GM23338 (cell line): ENCODE measurements at regions not wholly inside any gene's neighbourhood (a gene's known extent, or its start where the extent isn't known, plus 50 kb on each side); places are given as distances from the start of the nearest gene placed in this dataset.

ENCODE experiments used
- ATAC-seq: fragments of 200-7000 bp; cut with Tn5 transposase; 3 replicates; pipeline ENCODE4 v1.9.1; 2020
- DNase-seq: peaks from one replicate; pipeline ENCODE4 v3.0.0-alpha.2; 2015; ENCODE audit warnings: low spot score
- H2AFZ ChIP-seq: fragments of 200-600 bp; sonication (generic); 2 replicates; pipeline ENCODE4 v1.8.0; 2016; ENCODE audit warnings: antibody characterized with exemption, mild to moderate bottlenecking, moderate library complexity
- H3F3A ChIP-seq: fragments of 200-600 bp; sonication (generic); replicated peaks from 2 replicates; pipeline ENCODE4 v1.8.0; 2017; ENCODE audit warnings: antibody characterized with exemption, mixed run types, low read depth
- H3K27ac ChIP-seq: fragments of 200-600 bp; sonication (generic); 2 replicates; pipeline ENCODE4 v1.6.1; 2016; ENCODE audit warnings: low read depth
- H3K27me3 ChIP-seq: fragments of 200-600 bp; sonication (generic); 2 replicates; pipeline ENCODE4 v1.8.0; 2016; ENCODE audit warnings: mild to moderate bottlenecking, mixed run types, moderate library complexity; ENCODE audit not compliant: insufficient read depth
- H3K36me3 ChIP-seq: fragments of 200-600 bp; sonication (generic); 2 replicates; pipeline ENCODE4 v1.8.0; 2016; ENCODE audit warnings: mild to moderate bottlenecking; ENCODE audit not compliant: insufficient read depth
- H3K4me1 ChIP-seq: fragments of 200-600 bp; sonication (generic); 2 replicates; pipeline ENCODE4 v1.8.0; 2016; ENCODE audit warnings: mild to moderate bottlenecking, moderate library complexity; ENCODE audit not compliant: insufficient read depth
- H3K4me2 ChIP-seq: fragments of 200-600 bp; sonication (generic); 2 replicates; pipeline ENCODE4 v1.7.1; 2017; ENCODE audit warnings: mixed run types
- H3K4me3 ChIP-seq: fragments of 200-600 bp; sonication (generic); 2 replicates; pipeline ENCODE4 v1.6.1; 2016; ENCODE audit warnings: mixed run types
- H3K79me2 ChIP-seq: fragments of 200-600 bp; sonication (generic); replicated peaks from 2 replicates; pipeline ENCODE4 v1.8.0; 2017; ENCODE audit warnings: mild to moderate bottlenecking; ENCODE audit not compliant: insufficient read depth
- H3K9me2 ChIP-seq: fragments of 200-600 bp; sonication (generic); 2 replicates; pipeline ENCODE4 v1.8.0; 2017; ENCODE audit not compliant: insufficient read depth
- H4K20me1 ChIP-seq: fragments of 200-600 bp; sonication (generic); replicated peaks from 2 replicates; pipeline ENCODE4 v1.8.0; 2017; ENCODE audit warnings: mild to moderate bottlenecking; ENCODE audit not compliant: insufficient read depth
- H3K27ac Mint-ChIP-seq: 2 replicates; pipeline ENCODE4 v1.8.0; 2020; ENCODE audit warnings: inconsistent platforms, mild to moderate bottlenecking, moderate library complexity, mixed read lengths
- H3K27me3 Mint-ChIP-seq: 3 replicates; pipeline ENCODE4 v1.8.0; 2022; ENCODE audit warnings: low read depth, mild to moderate bottlenecking, moderate library complexity, mixed read lengths, inconsistent platforms; ENCODE audit not compliant: insufficient read depth, poor library complexity
- H3K36me3 Mint-ChIP-seq: 3 replicates; pipeline ENCODE4 v1.8.0; 2021; ENCODE audit warnings: low read depth, mild to moderate bottlenecking, inconsistent platforms, moderate library complexity, mixed read lengths
- H3K4me1 Mint-ChIP-seq: 3 replicates; pipeline ENCODE4 v1.8.0; 2020; ENCODE audit warnings: mild to moderate bottlenecking, inconsistent platforms, mixed read lengths
- H3K4me3 Mint-ChIP-seq: 3 replicates; pipeline ENCODE4 v1.8.0; 2021; ENCODE audit warnings: moderate library complexity, mild to moderate bottlenecking, inconsistent platforms, mixed read lengths
- H3K9me3 Mint-ChIP-seq: 3 replicates; pipeline ENCODE4 v1.8.0; 2020; ENCODE audit warnings: moderate library complexity, mild to moderate bottlenecking, inconsistent platforms, mixed read lengths
- CREB1 ChIP-seq: fragments of 250-450 bp; sonication (Bioruptor Pico); IDR thresholded peaks from 2 replicates; pipeline ENCODE4 v1.5.0; 2020; ENCODE audit warnings: low read depth, mild to moderate bottlenecking, moderate library complexity
- EZH2 ChIP-seq: fragments of 200-600 bp; sonication (generic); IDR thresholded peaks from one replicate; pipeline ENCODE4 v1.8.0; 2017; ENCODE audit warnings: antibody characterized with exemption, mild to moderate bottlenecking, low read depth; ENCODE audit not compliant: unreplicated experiment
- EZH2phosphoT487 ChIP-seq: fragments of 200-600 bp; sonication (generic); IDR thresholded peaks from one replicate; pipeline ENCODE4 v1.8.1; 2018; ENCODE audit warnings: antibody characterized with exemption; ENCODE audit not compliant: unreplicated experiment
- JUNB ChIP-seq: IDR thresholded peaks from one replicate; pipeline ENCODE4 v1.6.1; 2016; ENCODE audit warnings: antibody characterized with exemption; ENCODE audit not compliant: unreplicated experiment
- NANOG ChIP-seq: IDR thresholded peaks from 2 replicates; pipeline ENCODE4 v1.6.1; 2016; ENCODE audit warnings: antibody characterized with exemption, borderline replicate concordance
- POLR2AphosphoS5 ChIP-seq: IDR thresholded peaks from 2 replicates; pipeline ENCODE4 v1.6.1; 2016; ENCODE audit warnings: antibody characterized with exemption, low read depth
- STAT1 ChIP-seq: IDR thresholded peaks from one replicate; pipeline ENCODE4 v1.6.1; 2016; ENCODE audit warnings: antibody characterized with exemption; ENCODE audit not compliant: unreplicated experiment
- ZNF114 ChIP-seq: fragments of 250-450 bp; sonication (Bioruptor Pico); IDR thresholded peaks from 2 replicates; pipeline ENCODE4 v1.5.0; 2020; ENCODE audit warnings: mild to moderate bottlenecking, moderate library complexity
- ZNF331 ChIP-seq: fragments of 250-450 bp; sonication (Bioruptor Pico); IDR thresholded peaks from 2 replicates; pipeline ENCODE4 v1.5.0; 2020; ENCODE audit warnings: low read depth, mild to moderate bottlenecking, moderate library complexity
- TF ChIP-seq, protein P1 (sequence below): fragments of 250-450 bp; sonication (Bioruptor Pico); IDR thresholded peaks from 2 replicates; pipeline ENCODE4 v1.5.0; 2020; ENCODE audit warnings: mild to moderate bottlenecking, moderate library complexity
- TF ChIP-seq, protein P2 (sequence below): IDR thresholded peaks from 2 replicates; pipeline ENCODE4 v1.6.1; 2016; ENCODE audit warnings: antibody characterized with exemption
- TF ChIP-seq, protein P3 (sequence below): IDR thresholded peaks from one replicate; pipeline ENCODE4 v1.6.1; 2018; ENCODE audit warnings: antibody characterized with exemption; ENCODE audit not compliant: unreplicated experiment
- TF ChIP-seq, protein P4 (sequence below), 2 experiments: fragments of 200-600 bp in 1 of 2; sonication (generic) in 1 of 2; conservative IDR thresholded peaks; 2 replicates each; pipeline versions ENCODE4 v1.5.1 to v1.6.1; 2016 to 2017; ENCODE audit warnings: antibody characterized with exemption in 2 of 2, low read depth in 2 of 2, mild to moderate bottlenecking in 2 of 2, moderate library complexity in 1 of 2

DNA sequence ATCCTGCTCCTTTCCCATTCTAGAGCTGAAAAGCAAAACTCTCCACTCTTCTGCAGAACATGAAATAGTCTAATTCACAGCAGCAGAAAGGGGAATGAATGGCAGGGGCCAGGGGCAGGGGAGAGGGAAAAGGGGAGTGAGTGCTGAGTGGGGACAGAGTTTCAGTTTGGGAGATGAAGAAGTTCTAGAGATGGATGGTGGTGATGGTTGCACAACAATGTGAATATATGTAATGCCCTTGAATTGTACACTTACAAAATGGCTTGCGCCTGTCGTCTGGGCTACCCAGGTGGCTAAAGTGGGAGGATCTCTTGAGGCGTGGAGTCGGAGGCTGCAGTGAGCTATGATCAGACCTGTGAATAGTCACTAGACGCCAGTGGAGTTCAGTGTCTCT, 78.5 kb upstream of the MEF2A start:
- Histone ChIP-seq H3K4me1 (peaks cover 15% of the 10 kb centered on the region), H2AFZ (peak overlapping the region; percentile 98), H3K36me3 (no peaks in the 10 kb centered on the region; the same call in 1 of the 2 replicates), H4K20me1 (no peaks in the 10 kb centered on the region), H3K9me2 (no peaks in the 10 kb centered on the region; the same call in 1 of the 2 replicates), H3F3A (no peaks in the 10 kb centered on the region), H3K27me3 (peaks cover 3% of the 10 kb centered on the region; the same call in 1 of the 2 replicates), H3K79me2 (no peaks in the 10 kb centered on the region), H3K4me3 (peak overlapping the region; percentile 66), H3K4me2 (peak overlapping the region; percentile 93), H3K27ac (no peak overlapping the region; the same call in 1 of the 2 replicates)
- H3K27me3 Mint-ChIP-seq, result peaks cover 16% of the 10 kb centered on the region
- H3K36me3 Mint-ChIP-seq, result no peaks in the 10 kb centered on the region
- no peak overlapping the region for H3K27ac Mint-ChIP-seq
- no peak for DNase-seq
- no peak for ATAC-seq
- no peaks in the 10 kb centered on the region; the same call in 2 of the 3 replicates for H3K9me3 Mint-ChIP-seq
- no peak for TF ChIP-seq JUNB
- TF ChIP-seq ZNF331 (CRISPR knock-in tag), result no peak
- TF ChIP-seq, protein P1, sequence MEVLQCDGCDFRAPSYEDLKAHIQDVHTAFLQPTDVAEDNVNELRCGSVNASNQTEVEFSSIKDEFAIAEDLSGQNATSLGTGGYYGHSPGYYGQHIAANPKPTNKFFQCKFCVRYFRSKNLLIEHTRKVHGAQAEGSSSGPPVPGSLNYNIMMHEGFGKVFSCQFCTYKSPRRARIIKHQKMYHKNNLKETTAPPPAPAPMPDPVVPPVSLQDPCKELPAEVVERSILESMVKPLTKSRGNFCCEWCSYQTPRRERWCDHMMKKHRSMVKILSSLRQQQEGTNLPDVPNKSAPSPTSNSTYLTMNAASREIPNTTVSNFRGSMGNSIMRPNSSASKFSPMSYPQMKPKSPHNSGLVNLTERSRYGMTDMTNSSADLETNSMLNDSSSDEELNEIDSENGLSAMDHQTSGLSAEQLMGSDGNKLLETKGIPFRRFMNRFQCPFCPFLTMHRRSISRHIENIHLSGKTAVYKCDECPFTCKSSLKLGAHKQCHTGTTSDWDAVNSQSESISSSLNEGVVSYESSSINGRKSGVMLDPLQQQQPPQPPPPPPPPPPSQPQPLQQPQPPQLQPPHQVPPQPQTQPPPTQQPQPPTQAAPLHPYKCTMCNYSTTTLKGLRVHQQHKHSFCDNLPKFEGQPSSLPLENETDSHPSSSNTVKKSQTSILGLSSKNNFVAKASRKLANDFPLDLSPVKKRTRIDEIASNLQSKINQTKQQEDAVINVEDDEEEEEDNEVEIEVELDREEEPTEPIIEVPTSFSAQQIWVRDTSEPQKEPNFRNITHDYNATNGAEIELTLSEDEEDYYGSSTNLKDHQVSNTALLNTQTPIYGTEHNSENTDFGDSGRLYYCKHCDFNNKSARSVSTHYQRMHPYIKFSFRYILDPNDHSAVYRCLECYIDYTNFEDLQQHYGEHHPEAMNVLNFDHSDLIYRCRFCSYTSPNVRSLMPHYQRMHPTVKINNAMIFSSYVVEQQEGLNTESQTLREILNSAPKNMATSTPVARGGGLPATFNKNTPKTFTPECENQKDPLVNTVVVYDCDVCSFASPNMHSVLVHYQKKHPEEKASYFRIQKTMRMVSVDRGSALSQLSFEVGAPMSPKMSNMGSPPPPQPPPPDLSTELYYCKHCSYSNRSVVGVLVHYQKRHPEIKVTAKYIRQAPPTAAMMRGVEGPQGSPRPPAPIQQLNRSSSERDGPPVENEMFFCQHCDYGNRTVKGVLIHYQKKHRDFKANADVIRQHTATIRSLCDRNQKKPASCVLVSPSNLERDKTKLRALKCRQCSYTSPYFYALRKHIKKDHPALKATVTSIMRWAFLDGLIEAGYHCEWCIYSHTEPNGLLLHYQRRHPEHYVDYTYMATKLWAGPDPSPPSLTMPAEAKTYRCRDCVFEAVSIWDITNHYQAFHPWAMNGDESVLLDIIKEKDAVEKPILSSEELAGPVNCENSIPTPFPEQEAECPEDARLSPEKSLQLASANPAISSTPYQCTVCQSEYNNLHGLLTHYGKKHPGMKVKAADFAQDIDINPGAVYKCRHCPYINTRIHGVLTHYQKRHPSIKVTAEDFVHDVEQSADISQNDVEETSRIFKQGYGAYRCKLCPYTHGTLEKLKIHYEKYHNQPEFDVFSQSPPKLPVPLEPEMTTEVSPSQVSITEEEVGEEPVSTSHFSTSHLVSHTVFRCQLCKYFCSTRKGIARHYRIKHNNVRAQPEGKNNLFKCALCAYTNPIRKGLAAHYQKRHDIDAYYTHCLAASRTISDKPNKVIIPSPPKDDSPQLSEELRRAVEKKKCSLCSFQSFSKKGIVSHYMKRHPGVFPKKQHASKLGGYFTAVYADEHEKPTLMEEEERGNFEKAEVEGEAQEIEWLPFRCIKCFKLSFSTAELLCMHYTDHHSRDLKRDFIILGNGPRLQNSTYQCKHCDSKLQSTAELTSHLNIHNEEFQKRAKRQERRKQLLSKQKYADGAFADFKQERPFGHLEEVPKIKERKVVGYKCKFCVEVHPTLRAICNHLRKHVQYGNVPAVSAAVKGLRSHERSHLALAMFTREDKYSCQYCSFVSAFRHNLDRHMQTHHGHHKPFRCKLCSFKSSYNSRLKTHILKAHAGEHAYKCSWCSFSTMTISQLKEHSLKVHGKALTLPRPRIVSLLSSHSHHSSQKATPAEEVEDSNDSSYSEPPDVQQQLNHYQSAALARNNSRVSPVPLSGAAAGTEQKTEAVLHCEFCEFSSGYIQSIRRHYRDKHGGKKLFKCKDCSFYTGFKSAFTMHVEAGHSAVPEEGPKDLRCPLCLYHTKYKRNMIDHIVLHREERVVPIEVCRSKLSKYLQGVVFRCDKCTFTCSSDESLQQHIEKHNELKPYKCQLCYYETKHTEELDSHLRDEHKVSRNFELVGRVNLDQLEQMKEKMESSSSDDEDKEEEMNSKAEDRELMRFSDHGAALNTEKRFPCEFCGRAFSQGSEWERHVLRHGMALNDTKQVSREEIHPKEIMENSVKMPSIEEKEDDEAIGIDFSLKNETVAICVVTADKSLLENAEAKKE (CRISPR knock-in tag), result no peak
- no peak for TF ChIP-seq STAT1
- TF ChIP-seq EZH2, result no peak
- no peak for TF ChIP-seq ZNF114
- no peak for TF ChIP-seq EZH2phosphoT487
- TF ChIP-seq, protein P2, sequence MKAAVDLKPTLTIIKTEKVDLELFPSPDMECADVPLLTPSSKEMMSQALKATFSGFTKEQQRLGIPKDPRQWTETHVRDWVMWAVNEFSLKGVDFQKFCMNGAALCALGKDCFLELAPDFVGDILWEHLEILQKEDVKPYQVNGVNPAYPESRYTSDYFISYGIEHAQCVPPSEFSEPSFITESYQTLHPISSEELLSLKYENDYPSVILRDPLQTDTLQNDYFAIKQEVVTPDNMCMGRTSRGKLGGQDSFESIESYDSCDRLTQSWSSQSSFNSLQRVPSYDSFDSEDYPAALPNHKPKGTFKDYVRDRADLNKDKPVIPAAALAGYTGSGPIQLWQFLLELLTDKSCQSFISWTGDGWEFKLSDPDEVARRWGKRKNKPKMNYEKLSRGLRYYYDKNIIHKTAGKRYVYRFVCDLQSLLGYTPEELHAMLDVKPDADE, result no peak
- no peak for TF ChIP-seq NANOG
- TF ChIP-seq, protein P3, sequence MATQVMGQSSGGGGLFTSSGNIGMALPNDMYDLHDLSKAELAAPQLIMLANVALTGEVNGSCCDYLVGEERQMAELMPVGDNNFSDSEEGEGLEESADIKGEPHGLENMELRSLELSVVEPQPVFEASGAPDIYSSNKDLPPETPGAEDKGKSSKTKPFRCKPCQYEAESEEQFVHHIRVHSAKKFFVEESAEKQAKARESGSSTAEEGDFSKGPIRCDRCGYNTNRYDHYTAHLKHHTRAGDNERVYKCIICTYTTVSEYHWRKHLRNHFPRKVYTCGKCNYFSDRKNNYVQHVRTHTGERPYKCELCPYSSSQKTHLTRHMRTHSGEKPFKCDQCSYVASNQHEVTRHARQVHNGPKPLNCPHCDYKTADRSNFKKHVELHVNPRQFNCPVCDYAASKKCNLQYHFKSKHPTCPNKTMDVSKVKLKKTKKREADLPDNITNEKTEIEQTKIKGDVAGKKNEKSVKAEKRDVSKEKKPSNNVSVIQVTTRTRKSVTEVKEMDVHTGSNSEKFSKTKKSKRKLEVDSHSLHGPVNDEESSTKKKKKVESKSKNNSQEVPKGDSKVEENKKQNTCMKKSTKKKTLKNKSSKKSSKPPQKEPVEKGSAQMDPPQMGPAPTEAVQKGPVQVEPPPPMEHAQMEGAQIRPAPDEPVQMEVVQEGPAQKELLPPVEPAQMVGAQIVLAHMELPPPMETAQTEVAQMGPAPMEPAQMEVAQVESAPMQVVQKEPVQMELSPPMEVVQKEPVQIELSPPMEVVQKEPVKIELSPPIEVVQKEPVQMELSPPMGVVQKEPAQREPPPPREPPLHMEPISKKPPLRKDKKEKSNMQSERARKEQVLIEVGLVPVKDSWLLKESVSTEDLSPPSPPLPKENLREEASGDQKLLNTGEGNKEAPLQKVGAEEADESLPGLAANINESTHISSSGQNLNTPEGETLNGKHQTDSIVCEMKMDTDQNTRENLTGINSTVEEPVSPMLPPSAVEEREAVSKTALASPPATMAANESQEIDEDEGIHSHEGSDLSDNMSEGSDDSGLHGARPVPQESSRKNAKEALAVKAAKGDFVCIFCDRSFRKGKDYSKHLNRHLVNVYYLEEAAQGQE, result no peak
- no peak for TF ChIP-seq CREB1 (CRISPR knock-in tag)
- TF ChIP-seq, protein P4, sequence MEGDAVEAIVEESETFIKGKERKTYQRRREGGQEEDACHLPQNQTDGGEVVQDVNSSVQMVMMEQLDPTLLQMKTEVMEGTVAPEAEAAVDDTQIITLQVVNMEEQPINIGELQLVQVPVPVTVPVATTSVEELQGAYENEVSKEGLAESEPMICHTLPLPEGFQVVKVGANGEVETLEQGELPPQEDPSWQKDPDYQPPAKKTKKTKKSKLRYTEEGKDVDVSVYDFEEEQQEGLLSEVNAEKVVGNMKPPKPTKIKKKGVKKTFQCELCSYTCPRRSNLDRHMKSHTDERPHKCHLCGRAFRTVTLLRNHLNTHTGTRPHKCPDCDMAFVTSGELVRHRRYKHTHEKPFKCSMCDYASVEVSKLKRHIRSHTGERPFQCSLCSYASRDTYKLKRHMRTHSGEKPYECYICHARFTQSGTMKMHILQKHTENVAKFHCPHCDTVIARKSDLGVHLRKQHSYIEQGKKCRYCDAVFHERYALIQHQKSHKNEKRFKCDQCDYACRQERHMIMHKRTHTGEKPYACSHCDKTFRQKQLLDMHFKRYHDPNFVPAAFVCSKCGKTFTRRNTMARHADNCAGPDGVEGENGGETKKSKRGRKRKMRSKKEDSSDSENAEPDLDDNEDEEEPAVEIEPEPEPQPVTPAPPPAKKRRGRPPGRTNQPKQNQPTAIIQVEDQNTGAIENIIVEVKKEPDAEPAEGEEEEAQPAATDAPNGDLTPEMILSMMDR (conservative IDR thresholded peaks at IDR 0.05; ENCODE audit: low read depth in 2 of 2), result no peak
- no peak for TF ChIP-seq POLR2AphosphoS5
- H3K4me3 Mint-ChIP-seq, result peak overlapping the region; percentile 66
- H3K4me1 Mint-ChIP-seq, result peaks cover 23% of the 10 kb centered on the region
